HG02943 (cell line): ENCODE measurements at regions not wholly inside any gene's neighbourhood (a gene's known extent, or its start where the extent isn't known, plus 50 kb on each side); places are given as distances from the start of the nearest gene placed in this dataset.
"Not testable (repeated sequence)": the region's sequence is repeated elsewhere in the genome, so short reads cannot be mapped to it uniquely, and the experiment has no call there.

Experiments used
- ATAC-seq: cut with Tn5 transposase; IDR thresholded peaks from one replicate; pipeline ENCODE4 v1.9.1; 2021; ENCODE audit warnings: mild to moderate bottlenecking, low read depth, moderate library complexity; ENCODE audit not compliant: unreplicated experiment

GRCh38 chr11:100409267-100409666, 277.8 kb upstream of the ARHGAP42 start:
- ATAC-seq, result not testable (repeated sequence)

- ATAC-seq, result no peak
Measured at GRCh38 chr11:100419518-100419917, 267.6 kb upstream of the ARHGAP42 start.

DNA sequence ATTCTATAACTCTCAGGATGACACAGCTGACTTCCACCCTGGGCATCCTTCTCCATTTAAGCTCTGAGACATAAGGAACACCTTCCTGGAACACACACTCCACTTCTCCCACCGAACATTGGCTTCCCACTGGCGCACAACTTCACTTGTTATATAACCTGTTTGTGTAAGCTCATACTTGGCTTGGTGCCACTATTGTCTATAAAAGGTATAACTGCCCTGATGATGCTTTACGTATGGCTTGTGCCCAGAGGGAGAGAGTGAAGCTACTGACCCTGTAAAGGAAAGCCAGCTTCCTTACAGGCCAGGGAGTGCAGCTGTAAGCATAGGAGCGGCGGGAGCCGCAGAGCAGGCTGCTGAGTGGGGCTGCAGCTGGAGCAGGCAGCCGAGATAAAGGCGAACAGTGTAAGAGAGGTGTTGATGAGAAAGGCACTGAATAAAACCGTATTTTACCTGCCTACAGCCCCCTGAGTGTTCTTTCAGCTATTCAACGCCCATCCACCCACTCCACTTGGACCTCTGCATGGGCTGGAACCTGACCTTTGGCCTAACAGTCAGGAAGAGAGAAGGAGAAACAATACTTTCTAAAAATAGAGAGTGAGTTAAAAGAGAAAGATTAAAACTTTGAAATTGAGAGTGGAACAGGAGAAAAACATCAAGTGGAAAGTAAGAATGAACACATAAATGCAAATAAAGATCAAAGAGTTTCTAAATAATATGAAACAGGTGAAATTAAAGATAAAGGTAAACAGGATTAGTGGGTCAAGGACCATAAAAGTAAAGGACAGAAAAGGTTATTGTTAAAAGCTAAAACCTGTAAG, 252.1 kb upstream of the ARHGAP42 start:
- ATAC-seq, result no peak

DNA sequence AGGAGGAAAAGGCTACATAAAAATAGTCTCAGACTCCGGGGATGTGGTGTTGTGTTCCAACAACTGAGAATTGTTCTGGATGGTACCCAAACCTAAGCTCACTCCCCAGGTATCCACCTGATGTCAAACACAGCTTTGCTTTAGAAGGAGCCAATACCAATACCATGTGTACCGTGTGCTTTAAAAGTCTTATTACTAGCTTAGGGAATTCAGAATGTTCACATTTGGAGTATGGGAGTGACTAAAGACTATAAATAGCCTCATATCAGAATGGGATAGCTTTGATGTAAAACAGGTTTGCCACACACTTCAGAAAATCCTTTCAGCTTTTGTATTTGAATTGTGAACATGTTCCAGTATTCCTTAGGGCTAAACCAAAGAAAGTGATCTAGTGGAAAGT, 248.7 kb upstream of the ARHGAP42 start:
- no peak for ATAC-seq

- no peak for ATAC-seq
Measured at GRCh38 chr11:100441086-100441485, 246.0 kb upstream of the ARHGAP42 start.

DNA sequence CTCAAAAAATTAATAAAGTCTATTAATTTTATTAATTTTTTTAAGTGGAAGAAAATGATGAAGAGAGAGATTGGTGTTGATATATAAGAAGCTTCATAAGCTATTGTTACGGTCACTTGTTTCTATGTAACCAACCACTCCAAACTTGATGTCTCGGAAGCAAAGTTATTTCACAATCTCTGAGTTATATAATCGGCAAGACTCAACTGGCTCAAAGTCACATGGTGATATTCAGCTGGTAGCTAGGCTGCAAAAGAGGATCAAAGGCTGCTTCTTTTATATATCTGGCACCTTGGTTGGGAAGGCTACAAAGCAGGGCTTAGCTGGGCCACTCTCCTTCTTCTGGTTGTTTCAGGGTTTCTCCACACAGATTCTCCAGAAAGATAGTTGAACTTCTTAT, 245.1 kb upstream of the ARHGAP42 start:
- no peak for ATAC-seq

- ATAC-seq, result no peak
Measured at GRCh38 chr11:100445231-100445735, 241.8 kb upstream of the ARHGAP42 start.

DNA sequence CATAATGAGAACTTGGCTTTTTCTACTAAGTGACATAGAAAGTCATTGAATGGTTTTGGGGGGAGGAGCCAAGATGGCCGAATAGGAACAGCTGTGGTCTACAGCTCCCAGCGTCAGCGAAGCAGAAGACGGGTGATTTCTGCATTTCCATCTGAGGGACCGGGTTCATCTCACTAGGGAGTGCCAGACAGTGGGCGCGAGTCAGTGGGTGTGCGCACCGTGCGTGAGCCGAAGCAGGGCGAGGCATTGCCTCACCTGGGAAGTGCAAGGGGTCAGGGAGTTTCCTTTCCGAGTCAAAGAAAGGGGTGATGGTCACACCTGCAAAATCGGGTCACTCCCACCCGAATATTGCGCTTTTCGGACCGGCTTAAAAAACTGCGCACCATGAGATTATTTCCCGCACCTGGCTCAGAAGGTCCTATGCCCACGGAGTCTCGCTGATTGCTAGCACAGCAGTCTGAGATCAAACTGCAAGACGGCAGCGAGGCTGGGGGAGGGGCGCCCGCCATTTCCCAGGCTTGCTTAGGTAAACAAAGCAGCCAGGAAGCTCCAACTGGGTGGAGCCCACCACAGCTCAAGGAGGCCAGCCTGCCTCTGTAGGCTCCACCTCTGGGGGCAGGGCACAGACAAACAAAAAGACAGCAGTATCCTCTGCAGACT, 235.2 kb upstream of the ARHGAP42 start:
- ATAC-seq, result not testable (repeated sequence)

GRCh38 chr11:100459811-100460210, 227.3 kb upstream of the ARHGAP42 start:
- ATAC-seq, result no peak

DNA sequence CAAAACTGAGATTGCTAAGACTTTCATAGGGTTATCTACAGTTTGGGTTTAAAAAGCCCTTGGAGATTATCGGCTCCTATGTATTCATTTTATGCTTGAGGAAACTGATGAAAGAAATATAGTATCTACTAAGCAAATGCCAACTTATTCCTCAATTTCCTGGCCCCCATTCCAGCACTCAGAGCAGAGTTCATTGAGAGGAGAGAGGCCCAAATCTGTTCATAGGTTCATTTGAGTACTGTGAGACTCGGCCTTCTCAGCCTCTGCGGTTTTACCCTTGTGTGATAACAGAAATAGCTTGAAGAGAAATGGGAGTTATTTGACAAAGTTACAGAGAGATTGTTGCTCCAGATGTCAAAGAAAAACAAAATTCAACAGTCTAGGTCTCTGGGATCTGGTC, 226.7 kb upstream of the ARHGAP42 start:
- no peak for ATAC-seq

DNA sequence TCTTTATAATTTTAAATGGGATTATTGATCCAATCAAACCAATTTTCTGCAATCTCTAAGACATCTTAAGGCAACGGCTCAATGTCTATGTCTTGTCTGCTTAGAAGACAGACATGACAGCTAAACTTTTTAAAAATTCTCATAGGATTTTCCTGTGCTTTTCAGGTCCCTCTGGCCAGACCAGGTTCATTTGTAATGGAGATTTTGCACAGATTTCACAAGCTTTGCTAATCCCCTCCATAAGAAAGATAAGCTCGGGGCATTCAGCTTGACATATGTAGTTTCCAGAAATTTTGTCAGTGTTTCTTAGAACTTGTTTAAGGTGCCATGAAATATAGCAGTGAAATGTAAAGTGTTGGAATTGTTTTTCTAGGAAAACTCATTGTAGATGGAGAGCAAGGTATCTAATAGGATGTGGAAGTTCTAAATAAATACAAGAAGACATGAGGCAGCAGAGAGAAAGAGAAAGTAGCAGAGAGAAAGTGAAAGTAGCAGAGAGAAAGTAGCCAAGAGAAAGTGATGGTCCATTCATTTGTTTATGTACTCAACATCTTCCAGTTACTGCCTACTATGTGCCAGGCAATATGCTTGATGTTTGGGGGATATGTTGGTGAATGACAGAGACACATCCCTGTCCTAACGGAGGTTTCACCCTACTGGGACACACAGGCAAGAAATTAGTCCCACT, 219.1 kb upstream of the ARHGAP42 start:
- no peak for ATAC-seq

DNA sequence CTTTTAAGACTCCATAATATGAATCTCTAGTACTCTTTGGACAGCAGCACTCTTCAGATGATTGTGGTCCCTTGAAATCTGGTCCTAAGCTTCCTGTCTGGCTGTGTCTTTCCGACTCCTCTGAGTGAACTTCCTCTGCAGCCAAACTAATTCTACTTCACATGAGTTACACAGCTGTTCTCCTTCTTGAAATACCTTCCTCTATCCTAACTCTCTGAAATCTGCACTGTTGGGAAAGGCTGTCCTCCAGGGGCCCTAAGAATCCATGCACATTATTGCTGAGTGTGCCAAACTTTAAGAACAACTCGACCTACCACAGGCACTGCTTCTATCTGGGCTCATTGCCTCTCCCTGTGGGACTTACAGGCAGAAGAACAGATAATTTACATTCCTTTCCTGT, 217.3 kb upstream of the ARHGAP42 start:
- ATAC-seq, result no peak

DNA sequence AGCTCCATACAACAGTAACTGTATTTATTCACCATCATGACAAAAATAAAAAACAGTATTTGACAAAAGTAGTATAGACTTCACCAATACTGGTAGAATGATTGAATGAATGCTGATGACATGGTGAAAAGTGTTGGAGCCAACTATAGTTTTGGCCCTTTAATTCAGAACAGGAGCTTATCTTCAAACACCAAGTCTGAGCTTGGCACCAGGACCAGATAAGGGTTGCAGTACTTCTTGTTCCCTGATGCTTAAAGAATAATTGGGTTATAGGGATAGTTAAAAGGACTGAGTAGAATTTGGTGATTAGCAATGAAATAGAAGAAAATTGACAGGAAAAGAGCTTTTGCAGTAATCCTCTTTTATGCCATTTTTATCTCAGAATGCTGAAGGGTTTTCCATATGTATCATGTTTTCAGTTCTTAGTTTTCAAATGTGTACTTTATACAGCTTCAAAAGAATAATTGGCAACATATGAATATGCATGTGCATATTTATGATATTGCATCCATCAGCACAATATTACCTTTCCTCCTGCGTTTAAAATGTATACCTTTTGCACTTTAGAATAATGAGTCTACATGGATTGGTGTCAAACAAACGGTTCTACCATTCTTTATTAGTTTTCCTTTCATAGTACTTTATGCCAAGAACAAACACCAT, 214.2 kb upstream of the ARHGAP42 start:
- ATAC-seq, result no peak

DNA sequence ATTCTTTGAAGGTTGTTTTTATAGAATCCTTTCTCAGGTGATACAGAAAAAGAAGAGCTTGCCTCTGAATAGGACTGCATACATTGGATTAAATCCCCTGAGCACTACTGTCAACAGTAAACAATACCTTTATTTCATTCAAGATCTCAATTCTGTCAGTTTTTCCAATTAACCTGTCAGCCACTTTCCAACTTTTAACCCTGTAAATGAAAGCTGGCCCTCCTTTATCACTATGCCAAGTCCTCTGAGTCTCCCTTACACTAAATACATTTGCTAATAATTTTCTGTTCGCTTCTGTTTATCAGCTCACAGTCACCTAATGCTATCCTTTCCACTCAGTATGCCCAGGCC, 213.7 kb upstream of the ARHGAP42 start:
- no peak for ATAC-seq

- no peak for ATAC-seq
Measured at GRCh38 chr11:100484948-100485347, 202.1 kb upstream of the ARHGAP42 start.

DNA sequence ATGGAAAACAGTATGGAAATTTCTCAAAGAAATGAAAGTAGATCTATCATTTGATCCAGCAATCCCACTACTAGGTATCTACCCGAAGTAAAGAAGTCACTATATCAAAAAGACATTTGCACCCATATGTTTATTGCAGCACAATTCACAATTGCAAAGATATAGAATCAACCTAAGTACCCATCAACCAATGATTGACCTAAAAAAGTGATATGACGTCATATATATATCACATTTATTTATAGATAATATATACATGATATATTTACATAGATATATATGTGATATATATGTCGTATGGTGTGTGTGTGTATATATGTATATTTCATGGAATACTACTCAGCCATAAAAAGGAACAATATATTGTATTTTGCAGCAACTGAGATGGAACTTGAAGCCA, 188.3 kb upstream of the ARHGAP42 start:
- no peak for ATAC-seq

- ATAC-seq, result no peak
Measured at GRCh38 chr11:100501450-100501849, 185.6 kb upstream of the ARHGAP42 start.

GRCh38 chr11:100512475-100512874, 174.6 kb upstream of the ARHGAP42 start:
- no peak for ATAC-seq

GRCh38 chr11:100515087-100515486, 172.0 kb upstream of the ARHGAP42 start:
- no peak for ATAC-seq

DNA sequence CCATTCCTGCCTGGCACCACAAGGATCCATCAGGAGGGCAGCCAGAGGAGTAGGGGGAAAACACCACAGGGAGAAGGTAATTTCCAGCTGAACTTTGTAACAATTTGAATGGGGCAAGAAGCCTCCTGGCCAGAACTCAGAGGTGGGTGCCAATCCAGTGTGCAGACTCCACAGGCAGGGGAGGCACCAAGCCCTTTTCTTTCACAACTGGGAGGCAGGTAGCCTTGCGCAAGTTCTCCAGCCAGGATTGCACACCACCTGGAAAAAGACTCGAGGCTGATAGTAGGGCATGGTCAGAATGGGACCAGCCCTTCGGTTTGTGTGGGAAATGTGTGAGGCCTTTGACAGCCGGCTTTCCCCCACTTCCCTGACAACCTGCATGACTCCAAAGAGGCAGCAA, 161.9 kb upstream of the ARHGAP42 start:
- ATAC-seq, result no peak

DNA sequence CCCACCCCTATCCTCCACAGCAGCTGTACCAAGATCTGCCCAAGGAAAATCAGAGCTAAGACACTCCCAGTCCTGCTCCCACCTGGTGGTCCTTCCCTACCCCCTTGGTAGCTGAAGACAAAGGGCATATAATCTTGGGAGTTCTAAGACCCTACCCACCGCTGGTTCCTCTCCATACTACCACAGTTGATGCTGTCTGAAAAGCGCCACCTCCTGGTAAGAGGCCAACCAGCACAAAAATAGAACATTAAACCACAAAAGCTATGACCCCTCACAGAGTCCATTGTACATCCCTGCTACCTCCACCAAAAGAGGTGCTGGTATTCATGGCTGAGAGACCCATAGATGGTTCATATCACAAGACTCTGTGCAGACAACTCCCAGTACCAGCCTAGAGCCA, 161.5 kb upstream of the ARHGAP42 start:
- no peak for ATAC-seq
